Tongue (tissue), 1 donor: ENCODE measurements at regions not wholly inside any gene's neighbourhood (a gene's known extent, or its start where the extent isn't known, plus 50 kb on each side); places are given as distances from the start of the nearest gene placed in this dataset.
A peak's percentile ranks its signal among the peaks of the same experiment; 100 is the strongest.

Experiments used
- DNase-seq: peaks from one replicate; pipeline ENCODE4 v3.0.0-alpha.2; 2015

DNA sequence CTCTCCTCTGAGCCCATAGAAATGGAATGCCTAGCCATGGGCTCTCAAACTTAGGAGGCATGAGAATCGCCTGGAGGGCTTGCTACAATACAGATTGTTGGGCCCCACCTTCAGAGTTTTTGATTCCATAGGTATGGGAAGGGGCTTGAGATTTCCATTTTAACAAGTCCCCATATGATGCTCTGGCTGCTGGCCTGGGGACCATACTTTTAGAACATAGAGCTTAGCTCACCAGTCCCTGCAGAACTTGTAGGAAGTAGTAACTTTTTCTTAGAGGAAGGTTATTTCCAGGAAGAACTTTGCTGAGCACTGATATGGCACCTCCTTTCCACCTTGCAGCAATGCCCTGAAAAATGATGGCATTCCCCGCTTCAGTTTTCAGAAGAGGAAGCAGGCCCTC is 177.0 kb upstream of the ZMIZ1 start:
- DNase-seq = no peak

DNA sequence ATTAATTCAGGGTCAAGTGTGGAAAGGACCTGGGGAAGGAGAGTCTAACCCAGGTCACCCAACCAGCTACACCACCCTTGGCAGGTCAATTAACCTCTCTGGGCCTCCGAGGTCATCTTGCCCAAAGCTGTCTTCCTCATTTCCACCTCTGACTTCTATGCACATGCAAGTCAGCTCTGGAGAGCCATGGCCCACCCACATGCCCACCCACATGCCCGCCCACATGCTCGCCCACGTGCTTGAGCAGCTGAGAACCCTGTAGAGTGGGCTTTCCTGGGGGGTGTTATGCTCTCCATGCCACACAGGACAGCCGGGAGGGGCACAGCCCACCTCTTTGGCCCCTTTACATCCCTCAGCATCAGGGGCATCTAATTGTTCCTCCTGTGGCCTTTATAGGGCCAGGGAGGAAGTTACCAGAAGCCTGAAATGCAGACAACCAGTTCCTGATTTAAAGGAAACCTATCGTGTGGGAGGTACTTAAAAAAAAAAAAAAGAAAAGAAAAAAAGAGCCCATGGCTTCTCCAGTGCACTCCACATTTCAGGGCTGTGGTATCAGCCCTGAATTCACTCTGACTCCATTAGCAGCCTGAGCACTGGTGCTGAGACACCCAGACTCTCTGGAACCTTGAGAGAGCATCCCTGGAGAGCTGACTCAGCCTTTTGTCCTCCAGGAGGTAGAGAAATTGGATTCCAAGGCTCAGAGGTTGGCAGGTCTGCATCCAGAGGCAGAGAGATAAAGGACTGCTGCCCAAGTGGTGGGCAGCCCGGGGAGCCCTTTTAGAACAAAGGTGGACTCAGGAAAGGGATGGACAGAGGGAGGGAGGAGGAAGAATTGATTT is 176.2 kb upstream of the ZMIZ1 start:
- no peak for DNase-seq

DNA sequence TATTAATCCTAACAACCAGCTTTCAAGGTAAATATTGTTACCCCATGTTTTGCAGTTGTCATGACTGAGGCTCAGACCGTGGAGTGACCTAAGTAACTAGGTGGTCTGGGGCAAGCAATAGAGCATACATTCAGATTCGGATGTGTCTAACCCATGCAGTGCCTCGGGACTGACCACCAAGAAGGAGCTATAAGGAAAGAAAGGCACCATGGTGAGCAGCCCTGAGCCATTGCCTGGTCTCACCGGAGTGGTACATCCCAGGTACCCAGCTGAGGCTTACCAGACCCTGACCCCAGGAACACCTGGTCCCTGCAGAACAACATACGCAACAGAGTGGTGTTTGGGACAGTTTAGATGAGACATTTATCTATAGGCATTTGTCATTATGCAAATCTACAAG is 175.5 kb upstream of the ZMIZ1 start:
- no peak for DNase-seq

DNA sequence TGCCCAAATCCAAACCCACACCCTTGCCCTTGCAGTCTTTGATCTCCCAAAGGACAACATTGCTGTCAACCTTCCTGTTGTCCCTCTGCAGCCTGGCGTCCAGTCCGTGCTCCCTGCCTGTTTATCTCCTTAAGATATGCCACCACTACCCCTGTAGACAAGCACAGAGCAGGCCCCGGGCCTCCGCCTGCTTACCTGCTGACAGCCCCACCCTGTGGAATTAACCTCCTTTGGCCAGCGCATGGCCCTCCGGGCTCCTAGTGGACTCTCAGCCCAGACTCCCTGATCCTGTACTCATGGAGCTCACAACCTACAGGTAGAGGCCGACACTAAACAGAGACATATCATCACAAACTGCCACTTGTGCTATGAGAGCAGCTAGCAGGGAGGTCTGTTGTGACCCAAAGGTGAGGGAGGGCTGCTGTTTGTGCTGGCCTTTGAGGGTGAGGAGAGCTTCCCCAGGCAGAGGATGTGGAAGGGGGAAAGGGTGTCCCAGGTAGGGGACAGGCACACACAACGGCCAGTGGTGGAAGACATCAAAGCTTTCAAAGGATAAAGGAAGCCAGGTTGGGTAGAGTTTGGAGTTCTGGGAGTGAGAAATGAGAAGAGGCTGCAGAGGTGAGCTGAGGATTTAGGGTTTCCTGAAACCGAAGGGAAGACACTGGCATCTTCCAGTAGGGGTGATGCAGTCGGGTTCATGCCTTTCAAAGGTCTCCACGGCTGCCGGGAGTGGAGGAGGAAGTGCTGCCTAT is 174.5 kb upstream of the ZMIZ1 start:
- no peak for DNase-seq

DNA sequence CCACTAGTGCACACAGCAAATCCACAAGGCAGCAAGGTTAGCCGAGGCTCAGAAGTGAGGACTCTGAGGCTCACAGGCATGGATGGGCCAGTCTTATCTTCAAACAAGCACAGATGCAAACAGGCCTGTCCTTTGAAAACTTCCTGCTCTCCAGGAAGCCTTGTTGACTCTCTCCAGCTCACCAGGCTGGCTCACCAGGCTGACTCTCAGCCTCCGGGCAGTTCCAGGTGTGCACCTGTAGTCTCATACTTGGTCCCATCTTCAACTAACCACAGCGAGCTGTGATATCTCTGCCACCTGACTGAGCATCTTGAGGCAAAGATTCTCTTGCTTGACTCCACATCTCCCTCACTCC is 173.9 kb upstream of the ZMIZ1 start:
- DNase-seq = no peak

DNA sequence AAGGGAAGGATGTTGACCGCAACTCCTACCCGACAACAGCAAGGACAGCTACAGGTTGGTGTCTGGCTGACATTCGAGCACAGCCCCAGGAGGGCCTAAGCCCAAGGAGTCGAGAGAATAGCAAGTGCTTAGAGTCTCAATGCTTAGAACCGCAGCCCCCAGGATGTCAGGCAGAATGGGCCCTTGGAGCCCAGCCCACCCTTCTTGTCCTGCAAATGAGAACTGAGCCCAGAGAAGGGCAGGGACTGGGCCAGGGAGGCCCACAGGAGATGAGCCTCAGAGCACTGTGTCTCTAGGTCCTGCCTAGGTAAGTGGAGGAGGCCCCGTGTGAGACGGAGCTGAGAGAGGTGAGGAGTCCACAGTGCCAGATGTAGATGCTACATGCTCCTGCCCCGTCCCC is 173.3 kb upstream of the ZMIZ1 start:
- no peak for DNase-seq

DNA sequence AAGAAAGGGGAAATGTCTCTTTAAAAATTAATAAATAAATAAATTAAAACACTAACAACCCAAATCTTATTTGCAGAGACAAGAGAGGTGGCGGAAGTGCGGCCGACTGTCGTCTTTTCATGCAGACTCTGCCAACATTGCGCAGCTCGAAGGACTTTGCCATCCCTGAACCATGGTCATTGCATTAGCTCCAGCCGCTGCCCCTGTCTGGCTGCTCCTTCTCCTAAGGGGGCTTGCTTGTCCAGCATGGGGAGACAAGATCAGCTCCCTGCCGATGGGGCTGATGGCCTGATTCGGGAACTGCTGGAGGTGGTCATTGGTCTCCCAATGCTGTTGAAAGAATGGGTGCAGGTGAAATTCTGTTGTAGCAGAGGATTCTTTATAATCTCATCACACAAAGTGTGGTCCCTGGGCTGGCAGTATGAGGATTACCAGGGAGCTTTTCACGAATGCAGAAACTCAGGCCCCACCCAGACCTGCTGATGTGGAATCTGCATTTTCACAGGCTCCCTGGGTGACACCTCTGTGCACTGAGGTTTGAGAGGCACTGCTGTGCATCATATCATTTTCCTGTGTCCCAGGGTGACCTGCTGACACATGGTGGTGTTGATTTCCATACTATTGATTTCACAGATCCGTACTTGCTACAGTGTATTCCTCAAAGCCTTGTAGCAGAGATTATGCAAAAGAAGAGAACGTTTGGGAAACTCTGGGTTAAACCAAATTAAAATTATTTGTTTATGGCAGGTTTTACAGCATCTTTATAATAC is 172.4 kb upstream of the ZMIZ1 start:
- no peak for DNase-seq

DNA sequence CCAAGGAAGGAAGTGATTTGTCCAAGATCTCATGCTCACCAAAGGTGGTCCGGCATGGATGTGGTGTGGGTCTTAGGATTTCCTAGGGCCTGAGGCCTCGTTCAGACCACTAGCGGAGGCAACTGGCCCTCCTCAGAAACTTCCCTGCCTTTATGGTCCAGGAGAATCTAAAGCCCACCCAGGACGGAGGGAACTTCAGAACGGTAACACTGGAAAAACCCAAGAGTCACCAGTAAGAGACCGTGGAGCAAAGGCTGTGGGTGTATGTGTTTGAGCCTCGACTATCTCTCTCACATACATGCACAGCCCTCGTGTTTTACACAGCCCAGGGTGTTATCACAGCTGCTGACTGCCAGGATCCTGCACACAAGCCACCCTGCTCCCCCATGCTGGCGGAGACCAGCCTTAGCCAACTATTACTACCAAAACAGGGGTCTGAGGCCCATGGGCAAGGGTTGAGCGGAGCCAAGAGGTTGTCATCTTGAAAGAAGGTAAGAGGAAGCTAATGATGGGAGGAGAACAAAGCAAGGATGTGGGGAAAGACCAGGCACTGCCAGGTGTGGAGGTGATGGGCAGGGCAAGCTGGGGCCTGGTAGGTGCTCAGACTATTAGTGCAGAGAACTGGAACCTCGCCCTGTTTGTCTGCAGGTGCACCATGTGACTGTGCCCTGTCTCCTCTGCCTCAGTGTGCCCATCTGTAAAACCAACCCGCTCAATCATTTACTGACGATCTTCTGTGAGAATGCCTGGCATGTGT is 170.2 kb upstream of the ZMIZ1 start:
- no peak for DNase-seq

DNA sequence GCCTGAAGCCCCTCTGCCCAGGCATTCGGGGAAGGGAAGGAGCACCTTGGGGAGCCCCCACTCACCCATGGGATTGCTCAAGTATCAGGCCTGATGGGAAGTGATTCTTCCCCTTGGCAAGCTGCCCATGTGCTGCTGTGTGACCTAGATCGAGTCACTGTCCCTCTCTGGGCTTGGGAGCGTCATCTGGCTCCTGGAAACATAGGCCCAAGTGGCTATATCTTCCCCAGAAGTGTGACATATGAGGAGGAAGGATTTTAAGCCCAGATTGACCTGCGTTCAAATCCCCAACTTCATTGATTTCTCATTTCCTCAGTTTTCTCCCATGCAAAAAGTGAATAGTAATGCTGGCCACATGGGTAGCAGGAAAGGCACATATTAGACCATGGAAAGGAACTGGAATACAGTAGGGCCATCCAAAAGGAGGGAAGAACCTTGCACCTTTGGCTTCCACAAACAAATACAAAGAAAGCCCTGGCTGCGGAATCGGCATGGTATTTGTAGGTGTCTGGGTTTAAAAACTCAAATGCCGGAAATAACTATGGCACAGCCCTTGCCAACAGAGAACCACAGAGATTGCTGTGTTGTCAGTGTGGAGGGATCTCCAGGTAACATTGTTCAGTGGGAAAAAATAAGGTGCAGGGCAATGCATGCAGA is 169.5 kb upstream of the ZMIZ1 start:
- no peak for DNase-seq

DNA sequence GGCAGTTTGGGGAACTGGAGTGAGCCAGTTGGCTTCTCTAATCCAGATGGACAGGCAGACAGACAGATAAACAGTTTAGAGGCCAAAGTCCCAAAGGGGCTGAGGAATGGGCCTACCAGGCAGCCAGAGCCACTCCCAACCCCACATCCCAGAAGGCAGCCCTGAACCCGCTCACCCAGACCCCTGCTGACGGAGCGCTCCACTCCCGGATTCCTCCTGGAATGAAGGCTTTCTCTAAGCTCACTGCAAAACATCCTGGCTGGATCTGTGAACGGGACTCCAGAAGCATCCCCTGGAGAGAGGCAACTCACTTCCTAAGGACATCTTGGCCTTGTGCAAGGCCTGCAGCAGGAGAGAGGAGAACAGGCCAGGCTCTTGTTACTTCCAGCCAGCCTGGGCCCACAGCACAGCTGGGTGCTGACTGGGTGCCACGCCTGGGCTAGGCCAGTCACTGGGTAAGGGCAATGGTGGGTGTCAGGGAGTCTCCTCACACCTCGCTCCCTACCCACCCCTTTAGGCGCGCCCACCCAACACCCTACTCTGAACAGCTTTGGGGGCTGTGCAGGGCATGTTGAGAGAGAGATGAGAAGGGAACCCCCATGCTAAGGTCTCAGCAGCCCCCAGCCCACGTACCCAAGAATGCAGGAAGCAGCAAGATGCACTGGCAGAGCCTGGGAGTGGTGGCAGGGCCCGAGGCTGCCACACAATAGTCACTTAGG is 168.6 kb upstream of the ZMIZ1 start:
- DNase-seq = peak; percentile 60

DNA sequence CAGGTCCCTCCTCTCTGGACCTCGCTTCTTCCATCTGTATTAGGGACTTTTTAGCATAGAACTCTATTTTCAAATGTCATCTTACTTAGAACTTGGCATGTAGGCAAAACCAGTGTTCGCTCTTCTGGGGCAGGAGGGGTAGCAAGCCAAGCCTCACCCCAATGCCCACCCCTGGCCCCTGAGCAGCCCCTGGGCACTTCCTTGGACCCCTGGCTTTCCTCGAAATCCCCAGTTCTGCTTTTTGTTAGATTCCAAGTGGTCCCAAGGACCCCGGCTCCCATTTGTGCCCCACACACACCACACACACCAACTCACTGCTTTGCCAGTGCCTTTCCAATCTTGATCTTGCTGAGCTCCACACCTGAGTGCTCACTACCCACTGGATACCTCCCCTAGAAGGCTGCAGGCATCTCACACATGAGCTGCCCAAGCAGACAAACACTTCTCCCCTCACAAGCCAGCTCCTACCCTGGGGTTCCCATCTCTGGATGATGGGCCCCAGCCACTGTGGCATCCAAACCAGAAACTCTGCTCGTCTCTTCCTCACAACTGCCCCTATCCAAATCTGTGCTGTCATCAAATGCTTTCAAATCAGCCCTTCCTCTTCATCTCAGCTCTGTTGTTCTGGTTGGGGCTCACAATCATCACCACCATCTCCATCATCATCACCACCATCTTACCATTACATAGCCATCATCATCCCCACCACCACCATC is 167.9 kb upstream of the ZMIZ1 start:
- no peak for DNase-seq

DNA sequence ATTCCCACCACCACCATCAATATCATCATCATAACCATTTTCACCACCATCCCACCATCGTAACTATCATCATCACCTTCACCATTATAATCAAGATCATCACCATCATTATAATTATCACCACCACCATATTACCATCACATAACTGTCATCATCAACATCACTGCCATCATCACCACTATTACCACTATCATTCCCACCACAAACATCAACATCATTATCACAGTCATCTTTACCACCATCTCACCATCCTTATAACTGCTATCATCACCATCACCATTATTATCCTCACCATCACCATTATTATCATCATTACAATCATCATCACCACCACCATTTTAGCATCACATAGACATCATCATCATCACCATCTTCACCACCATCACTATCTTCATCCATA is 167.1 kb upstream of the ZMIZ1 start:
- no peak for DNase-seq

DNA sequence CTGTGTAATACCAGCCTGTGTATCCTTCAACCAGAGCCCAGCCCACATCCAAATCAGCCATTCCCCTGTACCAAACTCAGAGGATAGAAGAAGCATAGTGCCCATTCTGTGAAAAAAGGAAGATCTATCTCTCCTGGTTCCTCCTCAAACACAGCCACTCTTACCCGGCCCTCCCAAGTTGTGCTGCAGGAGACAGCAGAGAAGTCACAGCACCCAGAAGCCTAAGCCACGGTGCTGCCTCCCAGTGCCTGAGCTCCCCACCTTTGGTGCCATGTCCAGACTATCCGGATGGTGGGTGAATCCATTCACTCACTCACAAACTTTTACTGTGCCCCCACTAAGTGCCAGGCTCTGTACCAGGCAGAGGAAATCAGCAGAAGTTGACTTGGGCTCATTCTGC is 166.0 kb upstream of the ZMIZ1 start:
- no peak for DNase-seq

DNA sequence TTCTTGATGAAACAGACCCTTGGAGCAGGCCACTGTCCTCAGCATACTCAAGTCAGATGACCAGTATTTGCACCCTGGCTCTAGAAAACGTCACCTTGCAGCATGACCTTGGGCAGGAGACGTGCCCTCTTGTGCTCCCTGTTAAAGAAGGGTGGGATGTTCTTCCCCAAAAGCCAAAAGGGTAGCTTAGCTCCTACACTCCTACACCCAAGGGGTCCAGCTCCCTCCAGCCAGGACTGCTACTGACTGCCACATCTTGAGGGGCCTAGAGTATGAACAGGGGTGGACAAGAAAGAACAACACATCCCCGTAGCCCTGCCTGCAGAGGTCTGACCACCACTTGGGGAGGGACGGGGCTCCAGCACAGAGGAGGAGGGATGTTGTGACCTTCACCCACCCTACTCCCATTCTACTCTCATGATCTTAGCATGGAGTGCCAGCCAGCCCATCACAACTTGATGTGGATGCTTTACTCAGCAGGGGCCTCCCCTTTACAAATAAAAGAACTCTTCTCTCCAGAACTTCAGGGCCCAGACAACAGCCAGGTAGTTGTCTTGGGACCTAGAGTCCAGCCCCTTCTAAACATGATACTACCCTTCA is 165.3 kb upstream of the ZMIZ1 start:
- DNase-seq = no peak

DNA sequence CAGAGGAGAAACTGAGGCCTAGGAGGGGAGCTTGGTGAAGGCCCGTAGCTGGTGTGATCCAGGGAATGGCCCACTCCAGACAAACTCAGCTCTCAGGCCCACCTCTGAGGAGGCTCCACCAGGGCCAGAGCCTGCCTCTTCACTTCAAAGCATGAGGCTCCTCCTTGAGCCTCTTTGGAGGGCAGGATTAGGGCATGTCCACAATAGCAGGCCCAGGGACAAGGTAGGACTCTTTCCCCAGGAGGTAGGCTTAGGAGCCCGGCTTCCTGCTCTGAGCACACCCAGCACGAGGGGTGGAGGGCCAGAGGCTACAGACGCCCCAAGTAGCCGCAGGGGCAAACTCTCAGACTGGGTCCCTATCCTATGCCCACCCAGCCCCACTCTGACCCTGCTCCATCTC is 164.6 kb upstream of the ZMIZ1 start:
- no peak for DNase-seq

DNA sequence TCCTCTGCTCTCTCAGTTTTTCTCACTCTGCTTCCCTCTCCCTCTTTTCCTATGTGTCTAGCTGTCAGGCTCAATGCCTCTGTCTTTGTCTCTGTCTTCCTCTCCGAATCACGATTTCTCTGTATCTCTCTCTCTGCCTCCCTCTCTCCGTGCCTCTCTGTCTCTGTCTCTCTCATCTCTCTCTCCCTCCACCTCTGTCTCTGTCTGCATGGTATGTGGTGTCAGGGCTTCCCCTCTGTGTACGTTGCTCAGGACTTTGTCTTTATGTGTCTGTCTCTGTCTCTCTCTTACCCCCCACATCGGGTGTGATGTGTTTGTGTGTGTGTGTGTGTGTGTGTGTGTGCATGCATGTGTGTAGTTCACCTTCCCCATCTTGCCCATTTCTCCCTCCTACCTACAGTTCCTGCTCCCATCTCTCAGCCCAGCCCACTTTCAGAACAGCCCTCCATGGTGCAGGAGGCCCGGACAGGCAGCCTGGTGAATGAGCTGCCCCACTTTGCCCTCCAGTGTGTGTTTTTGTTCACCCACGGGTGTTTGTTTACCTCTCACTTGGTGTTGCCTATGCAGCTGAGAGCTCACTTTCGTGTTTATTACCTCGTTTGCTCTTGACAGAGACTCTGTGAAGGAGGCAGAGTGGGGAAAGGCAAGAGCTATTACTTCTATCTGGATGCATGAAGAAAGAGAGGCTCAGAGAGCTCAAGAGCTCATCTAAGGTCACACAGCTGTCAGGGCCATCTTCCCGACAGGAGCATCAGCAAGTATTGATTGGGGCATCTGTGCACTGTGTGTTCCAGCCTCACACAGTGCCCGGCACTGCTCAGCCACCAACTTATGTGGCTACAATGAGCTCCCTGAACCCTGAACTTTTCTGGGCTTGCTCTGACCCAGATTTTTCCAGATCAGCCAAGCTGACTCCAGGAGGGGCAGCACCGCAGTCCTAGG is 163.5 kb upstream of the ZMIZ1 start:
- no peak for DNase-seq

DNA sequence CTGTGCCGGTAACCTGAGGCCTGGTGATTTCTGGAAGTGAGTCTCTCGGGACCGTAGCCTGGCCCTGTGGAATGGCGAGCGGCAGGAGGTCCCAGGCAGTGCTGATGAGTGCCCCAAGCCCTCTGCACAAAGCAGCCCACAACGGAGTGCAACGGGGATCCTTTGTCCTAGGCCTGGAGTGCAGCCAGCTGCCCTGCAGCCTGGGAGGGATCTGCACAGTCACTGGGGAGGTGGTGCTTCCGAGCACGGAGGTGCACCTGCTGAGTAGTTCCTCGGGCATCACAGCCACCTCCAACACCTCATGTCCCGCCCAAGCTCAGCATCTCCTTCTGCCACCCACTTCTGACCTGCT is 162.8 kb upstream of the ZMIZ1 start:
- DNase-seq = no peak

DNA sequence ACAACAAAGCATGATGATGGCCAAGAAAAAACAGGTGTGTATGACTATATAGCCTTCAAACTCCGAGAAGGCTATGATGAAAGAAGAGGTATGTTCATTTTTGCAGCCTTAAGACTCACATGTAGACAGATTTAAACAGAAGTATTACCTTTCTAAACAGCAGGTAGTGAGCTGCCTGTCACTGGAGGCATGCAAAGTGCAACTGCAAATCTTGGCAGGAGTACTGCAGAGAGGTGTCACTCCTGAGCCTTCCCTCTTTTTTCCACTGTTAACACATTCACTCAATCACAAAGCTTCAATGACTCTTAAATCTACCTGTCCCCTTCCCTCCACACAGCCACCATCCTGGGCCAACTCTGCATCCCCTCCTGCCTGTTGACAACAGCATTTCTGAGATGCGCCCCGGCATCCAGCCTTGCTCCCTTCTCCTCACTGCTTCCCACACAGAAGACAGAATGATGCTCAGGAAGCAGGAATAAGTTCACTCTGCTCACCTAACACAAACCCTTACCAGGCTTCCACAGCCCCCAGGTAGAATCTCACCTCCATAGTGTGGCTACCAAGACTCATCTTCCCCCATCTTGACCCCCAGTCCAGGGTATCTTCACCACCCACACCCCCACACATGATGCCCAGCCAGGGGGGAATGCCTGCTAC is 161.9 kb upstream of the ZMIZ1 start:
- no peak for DNase-seq
